DMS153 (cell line): ENCODE measurements at regions not wholly inside any gene's neighbourhood (a gene's known extent, or its start where the extent isn't known, plus 50 kb on each side); places are given as distances from the start of the nearest gene placed in this dataset.
A peak's percentile ranks its signal among the peaks of the same experiment; 100 is the strongest.

ENCODE experiments used
- DNase-seq: peaks from one replicate; lab custom pipeline; 2025; lab: John Stamatoyannopoulos, UW

DNA sequence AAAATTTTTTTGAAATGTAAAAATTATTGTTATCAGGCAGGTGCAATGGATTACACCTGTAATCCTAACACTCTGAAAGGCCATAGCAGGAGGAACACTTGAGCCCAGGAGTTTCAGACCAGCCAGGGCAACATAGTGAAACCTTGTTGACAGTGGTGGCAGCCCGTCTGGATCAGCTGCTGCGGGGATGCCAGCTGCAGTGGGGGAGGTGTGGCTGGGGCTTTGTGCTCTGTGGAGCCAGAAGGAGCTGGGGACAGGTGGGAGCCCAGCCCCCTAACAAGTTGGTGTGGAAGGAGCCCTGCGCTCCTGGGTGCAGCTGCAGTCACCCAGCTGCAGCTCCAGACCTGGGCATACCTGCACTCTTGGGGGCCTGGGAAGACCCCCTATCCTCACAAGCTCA lies 182.4 kb upstream of the MC4R start:
- peak; percentile 59 for DNase-seq

DNA sequence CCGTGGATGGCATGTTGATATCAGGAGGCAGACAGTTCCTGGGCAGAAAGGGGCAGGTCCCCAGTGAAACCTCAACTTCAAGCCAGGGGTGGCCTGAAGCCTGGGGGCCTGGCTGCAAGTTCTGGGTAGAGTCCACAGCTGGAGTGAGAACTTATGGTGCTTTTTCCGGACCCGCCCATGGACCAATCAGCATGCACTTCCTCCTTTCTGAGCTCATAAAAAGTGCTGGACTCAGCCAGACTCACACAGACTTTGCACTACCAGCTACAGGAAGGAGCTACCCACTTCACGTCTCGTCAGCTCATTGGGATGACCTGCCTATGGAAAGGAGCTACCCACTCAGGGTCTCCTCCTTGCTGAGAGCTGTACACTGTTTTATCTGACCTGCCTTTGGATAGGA lies 183.1 kb upstream of the MC4R start:
- DNase-seq = no peak

DNA sequence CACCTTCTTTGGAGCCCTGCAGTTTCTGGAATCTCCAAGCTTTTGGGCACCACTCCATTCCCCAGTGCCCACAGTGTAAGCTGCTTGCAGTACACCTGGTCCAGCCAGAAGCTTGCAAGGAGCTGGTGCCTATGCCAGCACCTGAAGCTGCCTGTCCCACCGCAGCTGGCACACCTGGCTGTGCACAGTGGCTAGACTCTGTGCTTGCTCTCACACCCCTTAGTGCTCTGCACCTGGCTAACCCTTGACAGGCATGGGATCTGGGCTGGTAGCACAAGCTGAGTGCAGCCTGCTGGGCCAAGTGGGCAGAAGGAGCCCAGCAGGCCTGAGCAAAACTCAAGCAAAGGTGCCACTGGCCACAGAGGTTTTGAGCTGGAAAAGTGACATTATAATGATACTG lies 183.8 kb upstream of the MC4R start:
- no peak for DNase-seq

DNA sequence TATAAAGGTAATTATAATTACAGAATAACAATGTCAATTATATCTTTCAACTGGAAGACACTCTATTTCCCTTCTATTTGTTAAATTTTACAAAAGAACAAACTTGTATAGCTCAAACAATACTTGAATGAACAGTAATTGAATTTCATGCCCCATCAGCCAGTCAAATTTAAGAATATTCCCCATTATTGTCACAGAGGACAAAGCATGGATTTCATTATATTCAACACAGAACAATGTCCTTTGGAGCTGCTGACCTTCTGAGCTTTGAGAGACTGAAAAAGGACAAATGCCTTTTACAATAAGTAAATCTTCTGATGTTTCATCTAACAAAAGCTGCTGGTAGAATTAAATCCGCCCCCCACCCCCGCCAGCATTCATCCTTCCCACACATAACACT lies 187.5 kb upstream of the MC4R start:
- DNase-seq = no peak

DNA sequence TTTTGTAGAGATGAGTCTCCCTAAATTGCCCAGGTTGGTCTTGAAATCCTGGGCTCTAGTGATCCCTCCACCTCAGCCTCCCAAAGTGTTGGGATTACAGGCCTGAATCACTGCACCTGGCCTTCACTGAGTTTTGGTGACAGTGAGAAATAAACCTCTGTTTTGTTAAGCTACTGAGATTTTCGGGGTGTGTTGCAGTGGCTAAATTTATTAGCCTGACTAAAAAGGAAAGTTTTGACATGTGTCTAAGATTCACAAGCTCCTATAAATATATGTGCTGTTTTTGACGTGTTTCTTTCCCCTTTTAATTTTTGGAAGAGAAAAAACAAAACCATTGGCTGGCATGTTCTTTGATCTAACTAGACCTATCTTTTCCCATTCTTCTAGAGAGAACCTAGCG lies 190.5 kb upstream of the MC4R start:
- no peak for DNase-seq

DNA sequence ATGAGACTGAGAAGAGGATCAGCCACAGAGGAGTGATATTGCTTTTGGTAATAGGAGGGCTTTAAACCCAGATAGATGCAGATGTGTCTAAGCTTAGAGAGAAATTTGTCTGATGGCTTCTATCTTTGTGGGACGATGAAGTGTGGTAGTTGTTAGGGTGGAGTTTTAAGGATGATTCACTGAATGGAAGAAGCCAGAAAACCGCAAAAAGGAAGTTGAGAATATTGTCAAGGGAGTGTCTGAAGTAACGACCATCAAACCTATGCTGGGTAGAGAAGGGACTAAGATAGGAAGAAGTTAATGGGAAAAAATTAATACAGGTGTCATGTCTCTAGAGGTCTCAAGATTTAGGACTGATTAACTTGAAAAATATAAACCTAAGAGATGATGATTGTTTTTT lies 195.6 kb upstream of the MC4R start:
- no peak for DNase-seq

DNA sequence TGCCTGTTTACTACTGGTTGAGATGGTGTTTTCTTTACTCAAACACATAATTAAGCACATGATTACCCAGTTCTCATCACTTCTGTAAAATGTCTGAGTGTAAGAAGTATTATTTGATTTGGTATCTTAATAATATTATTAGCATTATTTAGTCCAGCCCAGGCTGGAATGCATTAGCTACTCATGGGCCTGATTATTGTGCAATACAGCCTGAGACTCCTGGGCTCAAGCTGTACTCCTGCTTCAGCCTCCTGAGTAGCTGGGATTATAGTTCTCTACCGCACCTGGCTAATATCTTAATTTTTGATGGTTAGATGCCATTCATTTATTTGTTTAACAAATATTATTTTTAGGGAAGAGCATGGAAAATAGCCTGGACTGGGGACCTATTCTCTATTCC lies 197.6 kb upstream of the MC4R start:
- DNase-seq = no peak

DNA sequence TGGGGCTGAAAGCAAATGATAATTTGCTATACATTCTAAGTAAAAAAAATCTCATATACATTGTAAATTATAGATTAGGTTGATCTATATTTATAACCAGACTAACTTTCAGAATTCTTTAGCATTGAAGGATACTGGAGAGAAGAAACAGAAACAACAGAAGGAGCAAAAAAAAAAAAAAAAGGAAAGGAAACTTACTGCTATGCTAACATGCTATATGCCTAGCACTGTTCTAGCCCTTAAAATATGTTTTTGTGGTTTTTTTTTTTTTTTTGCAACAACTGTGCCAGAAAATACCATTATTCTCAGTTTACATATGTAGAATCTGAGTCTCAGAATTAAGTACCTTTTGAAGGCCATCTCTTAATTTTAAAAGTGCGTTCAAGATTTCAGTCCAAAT lies 204.9 kb upstream of the MC4R start:
- no peak for DNase-seq

DNA sequence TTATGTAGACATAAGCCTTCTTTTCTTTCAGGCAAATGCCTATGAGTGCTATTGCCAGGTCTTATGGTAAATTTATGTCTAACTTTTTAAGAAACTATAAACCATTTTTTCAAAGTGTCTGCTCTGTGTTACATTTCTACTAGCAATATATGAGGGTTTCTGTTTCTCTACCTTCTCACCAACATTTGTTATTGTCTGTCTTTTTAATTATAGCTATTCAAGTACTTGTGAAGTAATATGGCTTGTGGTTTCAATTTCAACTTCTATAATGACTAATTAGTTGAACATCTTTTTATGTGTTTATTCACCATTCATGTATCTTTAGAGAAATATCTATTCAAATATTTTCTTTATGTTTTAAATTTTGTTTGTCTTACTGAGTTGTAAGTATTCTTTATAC lies 213.1 kb upstream of the MC4R start:
- no peak for DNase-seq

DNA sequence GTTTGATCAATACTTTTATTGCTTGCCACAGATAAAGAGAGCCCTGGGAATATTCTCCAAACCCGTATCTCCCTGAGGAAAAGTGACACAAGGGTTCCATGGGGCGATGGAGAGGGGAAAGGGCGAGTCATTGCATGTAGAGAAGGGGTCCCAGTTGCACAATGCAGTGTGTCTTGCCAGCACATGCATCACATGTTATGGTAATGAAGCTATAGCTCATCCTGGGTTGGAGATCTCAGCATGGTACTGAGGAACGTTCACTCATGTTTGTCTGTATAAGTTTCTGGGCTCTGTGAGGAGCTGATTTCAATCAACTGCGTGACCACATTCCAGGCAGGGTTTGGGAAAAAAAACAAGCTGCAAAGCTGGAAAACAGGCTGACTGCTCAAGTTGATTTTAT lies 220.7 kb upstream of the MC4R start:
- no peak for DNase-seq

DNA sequence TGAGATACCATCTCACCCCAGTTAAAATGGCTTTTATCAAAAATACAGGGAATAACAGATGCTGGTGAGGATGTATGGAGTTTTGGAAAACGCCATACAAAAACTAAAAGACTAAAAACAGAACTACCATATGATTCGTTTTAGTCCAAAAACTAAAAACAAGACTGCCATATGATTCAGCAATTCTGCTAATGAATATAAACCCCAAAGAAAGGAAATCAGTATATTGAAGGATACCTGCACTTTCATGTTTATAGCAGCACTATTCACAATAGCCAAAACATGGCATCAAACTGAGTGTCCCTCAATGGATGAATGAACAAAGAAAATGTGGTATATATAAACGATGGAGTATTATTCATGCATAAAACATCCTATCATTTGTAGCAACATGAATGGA lies 224.4 kb upstream of the MC4R start:
- no peak for DNase-seq

DNA sequence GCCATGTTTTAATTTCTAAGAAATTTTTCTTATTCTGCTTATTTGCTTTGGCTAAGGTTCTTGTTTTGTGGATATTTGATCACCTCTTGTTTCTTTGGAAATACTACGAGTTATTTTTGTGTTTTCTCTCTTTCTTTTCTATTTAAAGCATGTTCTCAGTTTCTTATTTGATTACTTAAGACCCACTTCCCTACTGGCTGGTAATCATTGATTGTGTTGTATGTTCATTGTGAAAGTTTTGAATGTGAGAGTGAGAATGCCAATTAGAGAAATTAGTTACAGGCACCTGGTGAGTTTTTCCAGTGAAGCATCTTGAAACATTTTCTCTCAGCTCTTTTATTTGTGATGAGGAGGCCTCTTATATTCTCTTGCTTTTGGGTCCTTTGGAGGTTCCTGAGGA lies 226.7 kb upstream of the MC4R start:
- no peak for DNase-seq

DNA sequence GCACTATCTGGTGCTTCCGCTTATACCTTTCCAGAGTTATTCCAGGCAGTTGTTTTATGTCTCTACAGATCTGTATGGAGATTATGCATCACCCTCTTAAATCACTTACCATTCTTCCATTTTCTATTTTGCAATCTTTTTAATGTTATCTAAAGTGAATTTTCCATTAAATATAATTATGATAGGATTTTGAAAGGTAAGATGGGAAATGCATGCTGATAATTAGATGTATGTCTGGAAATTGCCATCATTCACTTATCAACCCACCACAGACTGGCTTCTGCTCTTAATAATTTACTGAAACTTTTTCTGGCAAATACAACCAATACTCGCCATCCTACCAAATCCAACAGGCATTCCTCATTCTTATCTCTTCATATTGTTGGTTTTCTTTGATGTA lies 227.4 kb upstream of the MC4R start:
- no peak for DNase-seq

DNA sequence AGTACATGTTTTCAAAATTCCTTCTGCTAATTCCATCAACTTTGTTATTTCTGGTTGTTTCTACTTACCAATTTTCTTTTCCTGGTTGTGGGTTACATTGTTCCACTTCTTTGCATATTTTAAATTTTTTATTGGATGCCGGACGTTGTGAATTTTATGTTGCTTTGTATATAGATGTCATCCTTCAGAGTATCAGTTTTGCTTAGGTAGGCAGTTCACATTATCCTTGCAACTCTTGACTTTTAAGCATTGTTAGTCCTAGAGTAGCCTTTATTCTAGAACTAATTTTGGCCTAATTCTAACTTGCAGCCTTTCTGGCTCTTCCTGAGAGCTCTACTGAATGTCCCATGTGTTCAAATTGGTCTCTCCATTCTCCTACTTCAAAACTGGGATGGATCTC lies 228.7 kb upstream of the MC4R start:
- DNase-seq = no peak

DNA sequence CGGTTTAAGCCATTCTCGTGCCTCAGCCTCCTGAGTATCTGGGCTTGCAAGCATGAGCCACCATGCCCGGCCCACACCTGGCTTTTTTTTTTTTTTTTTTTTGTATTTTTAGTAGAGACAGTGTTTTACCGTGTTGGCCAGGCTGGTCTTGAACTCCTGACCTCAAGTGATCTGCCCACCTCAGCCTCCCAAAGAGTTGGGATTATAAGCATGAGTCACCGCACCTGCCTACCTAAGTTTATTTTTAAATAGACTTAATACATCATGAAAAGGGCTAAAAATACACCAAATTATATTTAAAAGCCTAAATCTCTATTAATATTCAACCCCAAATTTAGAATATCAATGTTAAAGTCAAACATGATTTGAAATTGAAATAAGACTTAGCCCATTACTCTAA lies 250.8 kb upstream of the MC4R start:
- no peak for DNase-seq

DNA sequence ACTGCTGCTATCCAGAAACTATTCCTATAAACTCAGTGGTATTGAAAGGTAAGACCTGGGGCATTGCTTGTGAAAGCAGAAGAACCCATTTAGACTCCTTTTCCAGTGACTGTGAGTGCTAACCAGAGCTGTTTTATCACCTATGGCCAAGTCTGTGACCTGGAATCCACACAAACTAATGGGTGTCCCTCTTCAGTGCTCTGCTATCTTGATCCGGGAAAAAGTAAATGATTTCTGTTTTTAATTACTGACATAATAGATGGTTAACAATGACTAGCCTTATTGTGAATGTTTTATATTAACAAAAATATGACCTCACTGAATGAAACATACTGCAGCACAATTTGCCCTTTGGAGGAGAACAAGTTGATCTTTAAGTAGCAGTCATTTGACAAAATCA lies 251.6 kb upstream of the MC4R start:
- no peak for DNase-seq

DNA sequence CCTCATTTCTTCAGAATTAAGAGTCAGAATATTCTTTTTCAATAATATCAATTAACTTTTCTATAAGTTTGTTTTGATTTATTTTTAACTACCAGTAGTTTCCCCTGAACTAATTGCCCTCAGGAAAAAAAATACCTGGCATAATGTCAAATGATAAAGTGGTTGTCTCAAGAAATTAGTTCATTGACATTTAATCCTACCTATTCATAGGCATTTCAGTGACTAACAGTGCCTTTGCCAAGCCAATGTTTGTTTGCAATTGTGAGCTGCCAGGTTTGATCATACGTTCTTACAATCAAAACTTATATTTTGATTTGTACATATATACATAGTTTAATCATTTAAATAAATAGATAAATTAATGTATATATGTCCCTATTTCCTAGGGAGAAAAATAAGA lies 267.3 kb upstream of the MC4R start:
- no peak for DNase-seq

DNA sequence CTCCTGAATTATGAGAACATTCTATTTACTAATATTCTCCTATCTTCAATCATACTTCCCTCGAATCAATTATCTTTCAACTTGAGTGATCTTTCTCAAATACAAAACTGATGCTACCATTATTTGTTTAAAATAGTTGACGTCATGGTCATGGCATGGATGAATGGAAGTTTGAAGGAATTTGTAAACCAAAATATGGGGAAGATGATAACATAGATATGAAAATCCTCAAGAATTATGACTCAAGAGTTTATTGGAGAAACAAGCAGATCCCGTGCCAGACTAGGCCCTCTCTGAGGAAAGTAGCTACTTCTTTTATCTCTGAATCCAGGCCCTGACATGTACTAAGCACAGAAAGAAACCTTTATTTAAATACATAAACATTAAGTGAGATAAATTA lies 270.4 kb upstream of the MC4R start:
- no peak for DNase-seq

DNA sequence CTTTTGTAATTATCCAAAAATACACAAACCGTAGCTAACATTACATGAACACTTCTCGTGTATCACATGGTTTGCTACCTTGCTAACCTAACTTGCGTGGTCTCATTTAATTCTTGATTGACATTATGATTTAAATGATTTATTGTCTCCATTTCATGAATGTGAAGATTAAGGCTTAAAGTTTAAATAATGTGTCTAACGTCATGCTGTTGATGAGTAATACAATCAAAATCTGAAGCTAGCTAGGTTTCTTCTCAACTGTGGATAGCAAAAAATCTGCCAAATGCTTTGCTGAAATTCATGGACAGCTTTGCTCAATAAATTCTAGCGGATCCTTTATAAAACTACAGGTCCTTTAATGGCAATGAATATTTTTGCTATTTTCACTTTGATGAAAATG lies 274.1 kb upstream of the MC4R start:
- no peak for DNase-seq

DNA sequence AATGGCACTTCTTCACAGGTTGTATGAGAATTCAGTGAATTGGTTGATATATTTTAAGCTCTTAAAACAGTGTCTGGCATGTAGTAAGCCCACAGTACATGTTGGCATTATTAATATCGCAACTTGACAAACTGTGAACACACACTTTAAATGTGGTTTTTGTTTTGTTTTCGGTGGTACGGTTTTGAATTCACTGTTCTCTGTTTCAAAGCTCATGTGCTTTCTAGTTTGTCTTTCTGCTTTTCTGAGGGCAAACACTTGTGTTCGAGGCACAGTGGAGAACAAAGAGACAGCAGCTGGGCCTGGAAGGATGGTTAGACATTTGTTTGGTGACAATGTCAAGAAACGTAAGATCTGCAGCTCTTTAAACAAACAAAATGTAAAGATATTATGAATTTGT lies 276.5 kb upstream of the MC4R start:
- peak; percentile 47 for DNase-seq

DNA sequence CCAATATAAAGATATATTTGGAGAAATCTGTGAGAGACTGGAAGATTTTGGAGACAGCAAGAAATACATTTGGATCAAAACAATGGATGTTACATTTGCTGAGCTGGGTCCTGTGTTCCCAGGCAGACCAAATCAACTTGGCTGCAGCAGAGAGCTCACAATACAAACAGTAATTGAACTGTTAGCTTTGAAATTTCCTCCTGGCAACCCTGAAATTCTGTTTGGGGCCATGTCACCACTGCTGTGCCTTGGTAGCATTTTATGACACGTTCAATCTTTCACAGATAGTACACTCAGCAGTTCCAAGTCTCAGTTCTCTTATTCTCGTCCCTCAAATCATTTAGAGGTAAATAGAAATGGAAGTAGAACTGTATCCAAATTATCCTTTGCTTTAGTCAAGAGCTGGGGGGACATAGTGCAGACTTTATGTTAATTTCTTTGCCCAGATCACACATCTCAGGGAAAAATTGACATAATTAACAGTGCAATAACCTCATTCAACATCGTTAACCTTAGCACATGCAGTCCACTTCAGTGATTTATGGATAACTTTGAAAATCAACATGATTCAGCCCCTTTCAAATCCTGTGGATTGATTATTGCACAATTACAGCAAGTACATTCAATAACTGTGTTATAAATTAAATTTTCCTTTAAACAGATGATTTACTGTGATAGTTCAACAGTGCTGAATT lies 277.4 kb upstream of the MC4R start:
- peak; percentile 48 for DNase-seq

DNA sequence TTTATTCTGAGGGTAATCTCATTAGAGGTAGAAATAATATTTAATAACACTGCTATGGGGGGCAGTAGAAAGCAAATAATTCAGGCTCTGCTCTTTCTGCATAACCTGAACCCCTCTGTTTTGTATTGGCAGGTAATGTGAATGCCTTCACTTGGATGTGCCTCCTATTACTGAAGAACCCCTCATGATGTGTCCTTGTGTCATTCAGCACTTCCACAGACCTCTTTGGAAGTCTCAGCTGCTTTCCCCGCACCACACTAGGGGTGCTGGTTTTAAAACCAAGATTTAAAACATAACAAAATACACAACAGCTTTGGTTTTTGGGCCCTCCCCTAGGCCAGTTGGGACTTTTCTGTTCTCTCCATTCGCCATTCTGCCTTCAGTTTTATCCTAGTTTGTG lies 281.7 kb upstream of the MC4R start:
- no peak for DNase-seq

DNA sequence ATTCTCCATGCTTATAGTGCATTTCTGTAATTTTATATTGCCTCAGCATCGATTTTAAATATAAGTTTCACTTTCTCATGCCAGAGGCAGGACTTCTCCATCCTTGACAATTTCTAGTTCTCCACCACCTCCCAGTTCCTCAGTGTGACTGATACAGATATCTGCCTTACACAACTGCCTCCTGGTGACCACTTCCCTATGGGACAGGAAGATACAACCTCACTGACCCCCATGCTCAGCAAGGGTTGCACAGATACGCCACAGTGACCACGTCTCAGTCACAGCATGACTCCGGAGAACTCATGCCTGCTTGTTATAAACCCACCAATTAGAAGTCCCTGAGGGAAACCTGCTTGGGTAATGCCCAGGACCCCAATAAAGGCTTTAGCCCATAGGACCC lies 284.0 kb upstream of the MC4R start:
- no peak for DNase-seq

DNA sequence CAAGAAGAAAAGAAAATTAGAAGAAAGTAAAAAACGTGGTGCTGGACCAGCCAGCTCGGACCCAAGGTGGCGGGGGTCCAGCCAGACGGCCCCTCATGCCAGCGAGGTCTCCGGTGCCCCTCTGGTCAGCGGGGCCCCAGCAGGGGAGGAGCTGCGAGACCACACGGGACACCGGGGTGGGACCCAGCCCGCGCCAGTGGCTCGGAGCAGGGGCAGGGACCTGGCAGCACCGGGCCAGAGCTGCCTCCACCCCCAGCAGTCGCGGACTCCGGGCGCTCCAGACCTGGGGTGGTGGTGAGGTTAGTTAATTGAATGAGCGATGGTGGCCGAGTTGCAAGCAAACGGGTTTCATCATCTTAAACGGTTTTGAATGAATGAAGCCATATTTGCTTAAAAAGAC lies 289.9 kb upstream of the MC4R start:
- DNase-seq = no peak
